ENCODE measurements at regions not wholly inside any gene's neighbourhood (a gene's known extent, or its start where the extent isn't known, plus 50 kb on each side); places are given as distances from the start of the nearest gene placed in this dataset.

DNA sequence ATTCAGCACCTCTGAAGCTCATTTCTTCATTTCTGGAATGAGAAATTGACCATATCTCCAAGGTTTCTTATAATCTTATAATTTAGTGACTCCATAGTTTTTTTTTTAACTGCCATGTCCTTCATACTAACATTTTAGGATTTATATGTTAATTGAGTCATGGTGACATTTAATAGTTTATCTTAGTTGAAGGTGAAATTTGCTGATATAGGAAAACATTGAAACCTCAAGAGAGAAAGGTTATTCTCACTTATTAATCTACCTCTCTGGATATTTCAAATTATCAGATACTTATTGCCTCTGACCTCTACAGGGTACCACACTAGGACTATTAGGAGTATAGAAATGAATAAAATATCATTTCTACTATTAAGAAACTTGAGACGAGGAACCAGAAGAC is 499.0 kb downstream of the NUP35 start:
- no peaks in the 10 kb centered on the region for H3K4me1 Mint-ChIP-seq (ENCODE audit: low read depth)
- no peak overlapping the region for H3K27ac Mint-ChIP-seq
- H3K36me3 Mint-ChIP-seq (ENCODE audit: insufficient read depth), result no peaks in the 10 kb centered on the region
- DNase-seq (ENCODE audit: low spot score, unreplicated experiment), result no peak
- TF ChIP-seq, protein P1, sequence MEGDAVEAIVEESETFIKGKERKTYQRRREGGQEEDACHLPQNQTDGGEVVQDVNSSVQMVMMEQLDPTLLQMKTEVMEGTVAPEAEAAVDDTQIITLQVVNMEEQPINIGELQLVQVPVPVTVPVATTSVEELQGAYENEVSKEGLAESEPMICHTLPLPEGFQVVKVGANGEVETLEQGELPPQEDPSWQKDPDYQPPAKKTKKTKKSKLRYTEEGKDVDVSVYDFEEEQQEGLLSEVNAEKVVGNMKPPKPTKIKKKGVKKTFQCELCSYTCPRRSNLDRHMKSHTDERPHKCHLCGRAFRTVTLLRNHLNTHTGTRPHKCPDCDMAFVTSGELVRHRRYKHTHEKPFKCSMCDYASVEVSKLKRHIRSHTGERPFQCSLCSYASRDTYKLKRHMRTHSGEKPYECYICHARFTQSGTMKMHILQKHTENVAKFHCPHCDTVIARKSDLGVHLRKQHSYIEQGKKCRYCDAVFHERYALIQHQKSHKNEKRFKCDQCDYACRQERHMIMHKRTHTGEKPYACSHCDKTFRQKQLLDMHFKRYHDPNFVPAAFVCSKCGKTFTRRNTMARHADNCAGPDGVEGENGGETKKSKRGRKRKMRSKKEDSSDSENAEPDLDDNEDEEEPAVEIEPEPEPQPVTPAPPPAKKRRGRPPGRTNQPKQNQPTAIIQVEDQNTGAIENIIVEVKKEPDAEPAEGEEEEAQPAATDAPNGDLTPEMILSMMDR (IDR thresholded peaks at IDR 0.05; ENCODE audit: unreplicated experiment), result no peak
- no peaks in the 10 kb centered on the region for H3K27me3 Mint-ChIP-seq
- no peak overlapping the region for H3K4me3 Mint-ChIP-seq (ENCODE audit: low read depth)
- peaks cover 20% of the 10 kb centered on the region for H3K9me3 Mint-ChIP-seq (ENCODE audit: low read depth)

DNA sequence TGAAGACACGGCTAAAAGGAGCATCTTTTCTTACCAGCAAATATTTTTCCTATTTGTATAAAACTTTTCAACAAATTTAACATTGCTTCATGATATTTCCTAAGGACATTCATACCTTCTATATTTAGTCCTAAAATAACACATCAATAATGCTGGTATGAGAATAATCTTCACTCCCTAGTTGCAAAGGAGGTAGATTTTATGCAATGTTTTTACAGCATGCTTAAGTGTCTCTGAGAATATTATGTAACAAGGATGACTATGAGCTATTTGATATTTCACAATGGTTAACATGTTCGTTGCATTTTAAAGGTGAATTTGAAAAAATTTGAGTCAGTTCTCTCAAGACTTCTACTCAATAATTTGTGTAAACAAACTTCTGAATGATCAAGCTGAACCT is 506.7 kb downstream of the NUP35 start:
- H3K27ac Mint-ChIP-seq, result no peak overlapping the region
- no peaks in the 10 kb centered on the region for H3K9me3 Mint-ChIP-seq (ENCODE audit: low read depth)
- H3K27me3 Mint-ChIP-seq, result no peaks in the 10 kb centered on the region
- TF ChIP-seq, protein P1 (IDR thresholded peaks at IDR 0.05; ENCODE audit: unreplicated experiment), result no peak
- no peak for DNase-seq (ENCODE audit: low spot score, unreplicated experiment)
- no peaks in the 10 kb centered on the region for H3K4me1 Mint-ChIP-seq (ENCODE audit: low read depth)
- no peak overlapping the region for H3K4me3 Mint-ChIP-seq (ENCODE audit: low read depth)
- H3K36me3 Mint-ChIP-seq (ENCODE audit: insufficient read depth), result no peaks in the 10 kb centered on the region

DNA sequence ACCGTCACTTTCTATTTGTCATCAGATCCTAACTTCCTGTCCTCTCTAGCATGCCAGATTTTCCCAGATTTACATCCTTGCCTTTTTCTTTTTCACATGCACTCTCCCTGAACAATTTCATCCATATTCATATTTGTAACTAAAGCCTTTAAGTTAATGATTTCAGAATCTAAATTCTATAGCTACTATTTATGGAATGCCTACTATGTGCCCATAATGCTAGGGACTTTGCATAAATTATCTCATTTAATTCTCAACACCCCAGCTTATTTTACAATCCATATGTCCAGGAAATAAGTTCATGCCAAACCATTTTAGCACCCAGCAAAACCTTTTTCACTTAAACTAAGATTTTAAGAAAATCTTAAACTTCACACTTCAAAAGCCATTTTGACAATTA is 531.9 kb downstream of the NUP35 start:
- Mint-ChIP-seq H3K36me3 (ENCODE audit: insufficient read depth) (no peaks in the 10 kb centered on the region), H3K27ac (no peak overlapping the region), H3K4me1 (ENCODE audit: low read depth) (no peaks in the 10 kb centered on the region), H3K4me3 (ENCODE audit: low read depth) (no peak overlapping the region), H3K9me3 (ENCODE audit: low read depth) (peaks cover 3% of the 10 kb centered on the region), H3K27me3 (no peaks in the 10 kb centered on the region)
- TF ChIP-seq, protein P1 (IDR thresholded peaks at IDR 0.05; ENCODE audit: unreplicated experiment), result no peak
- DNase-seq (ENCODE audit: low spot score, unreplicated experiment), result no peak

DNA sequence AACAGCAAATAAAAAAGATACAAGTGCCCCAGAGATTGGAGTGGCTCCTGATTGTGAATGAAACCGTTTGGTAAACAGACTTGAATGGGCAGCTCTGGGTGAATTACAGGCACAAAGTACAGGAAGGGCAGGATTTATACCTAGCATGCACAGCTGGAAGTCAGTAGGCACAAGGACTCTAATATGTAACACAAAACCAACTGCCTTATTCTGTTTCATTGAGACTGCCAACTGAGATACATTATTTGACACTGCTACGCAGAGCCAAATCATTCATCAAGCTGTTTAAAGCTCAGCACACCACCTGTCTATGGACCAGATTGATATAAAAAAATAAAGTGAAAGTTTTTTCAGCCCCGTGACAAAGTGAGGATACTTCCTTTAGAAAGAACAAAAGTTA is 541.2 kb downstream of the NUP35 start:
- Mint-ChIP-seq H3K4me1 (ENCODE audit: low read depth) (peaks cover 1% of the 10 kb centered on the region), H3K4me3 (ENCODE audit: low read depth) (no peak overlapping the region), H3K27ac (no peak overlapping the region), H3K9me3 (ENCODE audit: low read depth) (no peaks in the 10 kb centered on the region), H3K27me3 (no peaks in the 10 kb centered on the region), H3K36me3 (ENCODE audit: insufficient read depth) (no peaks in the 10 kb centered on the region)
- TF ChIP-seq, protein P1 (IDR thresholded peaks at IDR 0.05; ENCODE audit: unreplicated experiment), result no peak
- no peak for DNase-seq (ENCODE audit: low spot score, unreplicated experiment)

DNA sequence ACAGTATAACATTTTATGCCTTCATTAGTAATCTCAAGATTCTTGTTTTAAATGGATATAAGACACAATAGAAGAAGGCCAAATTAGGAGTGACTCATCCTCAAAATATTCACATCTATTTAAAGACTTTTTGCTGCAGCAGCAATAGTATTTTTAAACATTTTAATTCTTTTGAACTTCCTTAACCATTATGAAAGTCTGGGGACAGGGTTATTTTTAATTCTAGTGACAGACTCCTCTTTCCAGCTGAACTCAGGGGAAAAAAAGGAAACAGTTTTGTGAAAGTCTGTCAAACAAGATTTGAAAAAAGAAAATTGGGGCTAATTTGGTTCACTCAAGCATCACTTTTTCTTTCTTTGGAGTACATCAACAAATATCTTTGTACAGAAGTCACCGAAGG is 541.8 kb downstream of the NUP35 start:
- Mint-ChIP-seq H3K36me3 (ENCODE audit: insufficient read depth) (no peaks in the 10 kb centered on the region), H3K27ac (no peak overlapping the region), H3K4me3 (ENCODE audit: low read depth) (no peak overlapping the region), H3K27me3 (no peaks in the 10 kb centered on the region), H3K9me3 (ENCODE audit: low read depth) (no peaks in the 10 kb centered on the region), H3K4me1 (ENCODE audit: low read depth) (peaks cover 1% of the 10 kb centered on the region)
- TF ChIP-seq, protein P1 (IDR thresholded peaks at IDR 0.05; ENCODE audit: unreplicated experiment), result no peak
- no peak for DNase-seq (ENCODE audit: low spot score, unreplicated experiment)

Measured in progenitor cell of endocrine pancreas (in vitro differentiated cells).